Right ventricle myocardium superior (tissue), 1 donor: ENCODE measurements at regions not wholly inside any gene's neighbourhood (a gene's known extent, or its start where the extent isn't known, plus 50 kb on each side); places are given as distances from the start of the nearest gene placed in this dataset.
"Not testable (repeated sequence)": the region's sequence is repeated elsewhere in the genome, so short reads cannot be mapped to it uniquely, and the experiment has no call there.

Source experiments
- ATAC-seq: fragments of 200-7000 bp; cut with Tn5 transposase; one replicate; pipeline ENCODE4 v1.9.1; 2020; ENCODE audit warnings: mild to moderate bottlenecking; ENCODE audit not compliant: poor library complexity
- DNase-seq: peaks from one replicate; pipeline ENCODE4 v3.0.0-alpha.2; 2020
- intact Hi-C: fragments of 100-400 bp; cut with DNase I; formaldehyde crosslinking; loops from one replicate; pipeline ENCODE4 v1.11.2; 2022
- donor health status: DM: no; HTN: yes; CAD: no; lungs with severe emphysema.

GRCh38 chr20:48026981-48027592 lies 241.8 kb upstream of the SULF2 start:
- no peak for DNase-seq
- intact Hi-C loops: no loop called here
- ATAC-seq: no peak

- DNase-seq (no peak), ATAC-seq (no peak)
- intact Hi-C loops: no loop called here
Measured at GRCh38 chr20:48025661-48026060, 240.4 kb upstream of the SULF2 start.

GRCh38 chr20:48025051-48025515 lies 239.8 kb upstream of the SULF2 start:
- intact Hi-C loops: no loop called here
- no peak for ATAC-seq
- DNase-seq: peak; percentile 45

- no peak for DNase-seq
- intact Hi-C loops: no loop called here
- no peak for ATAC-seq
Measured at GRCh38 chr20:48024539-48024938, 239.3 kb upstream of the SULF2 start.

- intact Hi-C loops, ATAC-seq, DNase-seq: not testable (repeated sequence)
Measured at GRCh38 chr20:48020696-48021095, 235.4 kb upstream of the SULF2 start.

- ATAC-seq (no peak), DNase-seq (no peak)
Measured at GRCh38 chr20:48019940-48020339, 234.7 kb upstream of the SULF2 start.

GRCh38 chr20:48019496-48019895 lies 234.2 kb upstream of the SULF2 start:
- intact Hi-C loops: no loop called here
- DNase-seq (no peak), ATAC-seq (no peak)

More at GRCh38 chr20:48019940-48020339, 234.7 kb upstream of the SULF2 start:
- intact Hi-C loops: no loop called here

- ATAC-seq, DNase-seq, intact Hi-C loops: not testable (repeated sequence)
Measured at GRCh38 chr20:48018851-48019250, 233.6 kb upstream of the SULF2 start.

- ATAC-seq: no peak
- intact Hi-C loops: no loop called here
Measured at GRCh38 chr20:48017992-48018391, 232.7 kb upstream of the SULF2 start.

GRCh38 chr20:48017509-48017908 lies 232.2 kb upstream of the SULF2 start:
- no peak for ATAC-seq
- DNase-seq: no peak
- intact Hi-C loops: no loop called here

More at GRCh38 chr20:48017992-48018391, 232.7 kb upstream of the SULF2 start:
- no peak for DNase-seq

- ATAC-seq (no peak), DNase-seq (no peak)
- intact Hi-C loops: no loop called here
Measured at GRCh38 chr20:48015943-48016723, 230.9 kb upstream of the SULF2 start.

- ATAC-seq: no peak
Measured at GRCh38 chr20:48015141-48015910, 230.0 kb upstream of the SULF2 start.

GRCh38 chr20:48012401-48012974 lies 227.2 kb upstream of the SULF2 start:
- ATAC-seq: no peak
- intact Hi-C loops: no loop called here
- no peak for DNase-seq

More at GRCh38 chr20:48015141-48015910, 230.0 kb upstream of the SULF2 start:
- DNase-seq: no peak
- intact Hi-C loops: no loop called here

GRCh38 chr20:48011025-48011424 lies 225.7 kb upstream of the SULF2 start:
- ATAC-seq (no peak), DNase-seq (no peak)
- intact Hi-C loops: no loop called here

- no peak for ATAC-seq
- intact Hi-C loops: no loop called here
Measured at GRCh38 chr20:48010623-48011022, 225.3 kb upstream of the SULF2 start.

GRCh38 chr20:48008850-48009515 lies 223.7 kb upstream of the SULF2 start:
- intact Hi-C loops: no loop called here
- no peak for DNase-seq
- no peak for ATAC-seq

More at GRCh38 chr20:48010623-48011022, 225.3 kb upstream of the SULF2 start:
- DNase-seq: no peak

- ATAC-seq (no peak), DNase-seq (no peak)
- intact Hi-C loops: no loop called here
Measured at GRCh38 chr20:48007351-48007750, 222.1 kb upstream of the SULF2 start.

- intact Hi-C loops: no loop called here
- ATAC-seq: no peak
- no peak for DNase-seq
Measured at GRCh38 chr20:48006036-48006833, 221.0 kb upstream of the SULF2 start.
